PC-3 (cell line): ENCODE measurements at regions not wholly inside any gene's neighbourhood (a gene's known extent, or its start where the extent isn't known, plus 50 kb on each side); places are given as distances from the start of the nearest gene placed in this dataset.

Experiments used
- ATAC-seq: fragments of 200-7000 bp; cut with Tn5 transposase; 2 replicates; pipeline ENCODE4 v1.9.1; 2020; ENCODE audit warnings: mild to moderate bottlenecking, moderate library complexity
- BruUV-seq: library from RNA; stranded (reverse); fragments of 400-500 nt; replicated peaks from 2 replicates; lab custom pipeline; 2021; lab: Mats Ljungman, UMichigan
- CTCF ChIA-PET: fragments of 300-600 bp; sonication (Branson Sonifier 250); formaldehyde crosslinking; loops from one replicate; lab custom pipeline; 2022; ENCODE audit warnings: antibody characterized with exemption; lab: Charles Lee
- POLR2A ChIA-PET: fragments of 300-600 bp; sonication (Branson Sonifier 250); formaldehyde crosslinking; loops from one replicate; lab custom pipeline; 2022; ENCODE audit warnings: antibody characterized with exemption; ENCODE audit not compliant: unreplicated experiment; lab: Charles Lee
- DNase-seq: peaks from one replicate; pipeline ENCODE4 v3.0.0-alpha.2; 2015
- H2AFZ ChIP-seq: fragments of 300-600 bp; sonication (generic); 2 replicates; pipeline ENCODE4 v1.6.0; 2016; ENCODE audit warnings: antibody characterized with exemption, low read length
- H3F3A ChIP-seq: fragments of 300-600 bp; sonication (generic); one replicate; pipeline ENCODE4 v1.6.0; 2017; ENCODE audit warnings: antibody characterized with exemption, low read length, control low read depth, mild to moderate bottlenecking; ENCODE audit not compliant: unreplicated experiment
- H3K27ac ChIP-seq: fragments of 300-600 bp; sonication (generic); 2 replicates; pipeline ENCODE4 v1.5.1; 2016; ENCODE audit warnings: mild to moderate bottlenecking, low read length
- H3K27me3 ChIP-seq: fragments of 300-600 bp; sonication (generic); 2 replicates; pipeline ENCODE4 v1.6.1; 2016; ENCODE audit warnings: low read length, mixed read lengths
- H3K36me3 ChIP-seq: fragments of 300-600 bp; sonication (generic); 2 replicates; pipeline ENCODE4 v1.6.1; 2016; ENCODE audit warnings: low read depth, mixed run types, low read length, mixed read lengths
- H3K4me1 ChIP-seq: fragments of 300-600 bp; sonication (generic); 2 replicates; pipeline ENCODE4 v1.5.1; 2016; ENCODE audit warnings: low read length; ENCODE audit not compliant: insufficient read depth
- H3K4me2 ChIP-seq: fragments of 300-600 bp; sonication (generic); 2 replicates; pipeline ENCODE4 v1.6.0; 2016; ENCODE audit warnings: low read length
- H3K4me3 ChIP-seq: fragments of 300-600 bp; sonication (generic); 2 replicates; pipeline ENCODE4 v1.5.1; 2016; ENCODE audit warnings: mild to moderate bottlenecking, low read length, mixed read lengths
- H3K79me2 ChIP-seq: fragments of 300-600 bp; sonication (generic); 2 replicates; pipeline ENCODE4 v1.6.1; 2017; ENCODE audit warnings: low read length, mixed read lengths
- H3K9ac ChIP-seq: fragments of 300-600 bp; sonication (generic); 2 replicates; pipeline ENCODE4 v1.6.0; 2016; ENCODE audit warnings: mild to moderate bottlenecking, low read length
- H3K9me2 ChIP-seq: fragments of 300-600 bp; sonication (generic); replicated peaks from 2 replicates; pipeline ENCODE4 v1.6.1; 2016; ENCODE audit warnings: mixed run types, low read length, mixed read lengths
- H3K9me3 ChIP-seq: fragments of 300-600 bp; sonication (generic); 2 replicates; pipeline ENCODE4 v1.6.1; 2016; ENCODE audit warnings: low read length, mixed read lengths
- H4K20me1 ChIP-seq: fragments of 300-600 bp; sonication (generic); 2 replicates; pipeline ENCODE4 v1.6.1; 2016; ENCODE audit warnings: low read length, mixed read lengths
- CTCF ChIP-seq: fragments of 300-600 bp; sonication (generic); conservative IDR thresholded peaks from 2 replicates; pipeline ENCODE4 v1.5.1; 2017; ENCODE audit warnings: antibody characterized with exemption, low read depth, mild to moderate bottlenecking, low read length
- EZH2 ChIP-seq: fragments of 300-600 bp; sonication (generic); IDR thresholded peaks from one replicate; pipeline ENCODE4 v1.6.1; 2017; ENCODE audit warnings: antibody characterized with exemption, mild to moderate bottlenecking, low read length; ENCODE audit not compliant: unreplicated experiment
- EZH2phosphoT487 ChIP-seq: fragments of 300-600 bp; sonication (generic); IDR thresholded peaks from 2 replicates; pipeline ENCODE4 v1.6.1; 2018; ENCODE audit warnings: mild to moderate bottlenecking, antibody characterized with exemption, low read length, borderline replicate concordance
- intact Hi-C: fragments of 100-400 bp; cut with micrococcal nuclease; formaldehyde crosslinking; loops from 2 replicates; pipeline ENCODE4 v1.9.0; 2023

GRCh38 chr3:170780955-170781354 lies 89.0 kb downstream of the RPL22L1 start:
- ATAC-seq (no peak), DNase-seq (no peak)
- no peak overlapping the region for H3K4me2 ChIP-seq
- H3K27ac ChIP-seq, result no peak overlapping the region
- H3K27me3 ChIP-seq, result no peaks in the 10 kb centered on the region
- peaks cover 6% of the 10 kb centered on the region; the same call in 1 of the 2 replicates for H3K4me1 ChIP-seq
- H3K36me3 ChIP-seq, result no peaks in the 10 kb centered on the region
- no peaks in the 10 kb centered on the region for H3F3A ChIP-seq
- H3K9me2 ChIP-seq, result no peaks in the 10 kb centered on the region
- ChIA-PET POLR2A (no interaction called here), CTCF (no interaction called here)
- no peaks in the 10 kb centered on the region for H4K20me1 ChIP-seq
- H2AFZ ChIP-seq, result no peak overlapping the region
- H3K4me3 ChIP-seq, result no peak overlapping the region
- no TSS peak for BruUV-seq
- TF ChIP-seq CTCF, result no peak
- TF ChIP-seq EZH2phosphoT487, result no peak
- TF ChIP-seq EZH2, result no peak
- no peaks in the 10 kb centered on the region for H3K9me3 ChIP-seq
- intact Hi-C loops, result no loop called here
- no peaks in the 10 kb centered on the region for H3K79me2 ChIP-seq
- H3K9ac ChIP-seq, result no peak overlapping the region

DNA sequence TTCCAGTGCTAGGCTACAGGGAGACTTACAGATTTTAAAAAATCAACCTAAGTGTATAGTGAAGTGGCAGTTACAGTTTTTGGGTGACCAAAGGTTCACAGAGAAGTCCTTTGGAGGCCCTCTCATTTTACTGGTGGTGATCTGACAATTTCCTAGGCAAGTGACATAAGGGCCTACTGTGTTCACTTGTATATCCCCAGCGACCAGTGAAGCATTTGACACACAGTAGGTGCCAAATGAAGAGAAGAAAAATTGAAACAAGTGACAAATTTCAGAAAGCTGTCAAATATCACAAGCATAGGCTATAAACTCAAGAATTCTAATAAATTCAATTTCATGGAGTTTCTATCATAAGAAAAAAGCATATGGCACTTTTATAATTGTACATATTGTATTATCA lies 89.5 kb downstream of the RPL22L1 start:
- H3K79me2 ChIP-seq, result no peaks in the 10 kb centered on the region
- no TSS peak for BruUV-seq
- TF ChIP-seq EZH2, result no peak
- CTCF ChIA-PET, result no interaction called here
- no peak for DNase-seq
- no peaks in the 10 kb centered on the region for H3K27me3 ChIP-seq
- H3K9ac ChIP-seq, result no peak overlapping the region
- H4K20me1 ChIP-seq, result no peaks in the 10 kb centered on the region
- no peak for ATAC-seq
- H3K4me3 ChIP-seq, result no peak overlapping the region
- peaks cover under 1% of the 10 kb centered on the region; the same call in 1 of the 2 replicates for H3K4me1 ChIP-seq
- H3K9me3 ChIP-seq, result no peaks in the 10 kb centered on the region
- POLR2A ChIA-PET, result no interaction called here
- no peak overlapping the region for H3K27ac ChIP-seq
- H3K36me3 ChIP-seq, result no peaks in the 10 kb centered on the region
- intact Hi-C loops, result no loop called here
- H3F3A ChIP-seq, result no peaks in the 10 kb centered on the region
- H3K9me2 ChIP-seq, result no peaks in the 10 kb centered on the region
- H2AFZ ChIP-seq, result no peak overlapping the region
- H3K4me2 ChIP-seq, result no peak overlapping the region

GRCh38 chr3:170778240-170779217 lies 91.5 kb downstream of the RPL22L1 start:
- no peak for ATAC-seq

More at GRCh38 chr3:170778240-170779217, 91.5 kb downstream of the RPL22L1 start:
- H3K9me2 ChIP-seq, result no peaks in the 10 kb centered on the region
- H3K79me2 ChIP-seq, result no peaks in the 10 kb centered on the region
- no peak overlapping the region for H3K4me2 ChIP-seq
- no peak overlapping the region for H3K4me3 ChIP-seq
- H3K36me3 ChIP-seq, result no peaks in the 10 kb centered on the region
- ChIA-PET POLR2A (no interaction called here), CTCF (no interaction called here)
- H4K20me1 ChIP-seq, result no peaks in the 10 kb centered on the region
- H3K4me1 ChIP-seq, result no peaks in the 10 kb centered on the region
- TF ChIP-seq EZH2, result no peak
- TF ChIP-seq CTCF, result no peak
- no peak for TF ChIP-seq EZH2phosphoT487
- H3K9me3 ChIP-seq, result no peaks in the 10 kb centered on the region
- no TSS peak for BruUV-seq
- H2AFZ ChIP-seq, result no peak overlapping the region
- H3K27ac ChIP-seq, result no peak overlapping the region
- no peak overlapping the region for H3K9ac ChIP-seq
- no peak for DNase-seq
- no peaks in the 10 kb centered on the region for H3K27me3 ChIP-seq
- H3F3A ChIP-seq, result no peaks in the 10 kb centered on the region
- intact Hi-C loops, result no loop called here
